ENCODE measurements at regions not wholly inside any gene's neighbourhood (a gene's known extent, or its start where the extent isn't known, plus 50 kb on each side); places are given as distances from the start of the nearest gene placed in this dataset.

DNA sequence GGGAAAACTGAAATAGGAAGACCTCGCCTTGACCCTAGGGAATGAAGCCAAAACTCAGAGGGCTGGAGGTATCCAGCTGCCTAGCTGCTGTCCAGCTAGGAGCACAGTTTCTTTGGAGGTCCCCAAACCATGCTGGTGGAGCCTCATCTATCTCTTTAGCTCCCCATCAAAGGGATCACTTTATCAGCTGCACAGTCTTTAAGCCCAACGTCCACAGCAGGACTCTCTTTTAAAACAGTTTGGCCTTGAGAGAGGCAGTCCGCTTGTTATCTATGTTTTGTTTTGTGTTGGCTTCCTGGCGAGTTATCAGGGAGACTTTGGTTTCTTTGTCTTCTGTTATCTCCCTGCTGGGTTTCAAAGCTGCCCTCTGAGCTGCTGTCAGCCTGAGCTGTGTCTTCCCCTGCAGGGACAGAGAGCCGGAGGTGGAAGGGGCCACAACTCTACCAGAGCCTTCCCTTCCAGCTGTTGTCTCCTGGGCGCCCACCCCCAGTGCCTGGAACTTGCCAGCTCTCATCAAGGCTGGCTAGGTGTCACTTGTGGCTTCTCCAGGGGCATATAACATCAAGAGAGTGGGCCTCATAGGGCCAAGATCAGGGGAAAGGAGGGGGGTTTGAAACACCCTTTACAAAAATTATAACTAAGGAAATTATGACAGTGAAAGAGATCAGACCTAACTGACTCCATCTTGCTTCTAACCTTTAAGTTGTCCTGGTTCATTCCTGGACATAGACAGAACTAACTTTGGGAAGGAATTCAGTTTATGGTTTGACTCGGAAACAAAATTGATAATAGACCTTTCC lies 61.4 kb upstream of the C15orf39 start (continued):
- TF ChIP-seq ZNF883 (CRISPR knock-in tag; IDR thresholded peaks at IDR 0.05; ENCODE audit: not compliant biosample characterization) (no peak), PRMT3 (CRISPR knock-in tag; IDR thresholded peaks at IDR 0.05; ENCODE audit: borderline replicate concordance, low read depth) (no peak), ZNF720 (CRISPR knock-in tag; IDR thresholded peaks at IDR 0.05) (no peak), ZNF547 (CRISPR knock-in tag; IDR thresholded peaks at IDR 0.05) (0 out of 2 replicates have a peak, but pooled peaks have one; percentile 24), ZFY (CRISPR knock-in tag; IDR thresholded peaks at IDR 0.05) (peak; percentile 43; the same call in 1 of the 2 replicates), SIX1 (CRISPR knock-in tag; IDR thresholded peaks at IDR 0.05; ENCODE audit: borderline replicate concordance) (peak; percentile 81; the same call in 1 of the 2 replicates), RFX1 (IDR thresholded peaks at IDR 0.05) (no peak), GFI1 (CRISPR knock-in tag; IDR thresholded peaks at IDR 0.05; ENCODE audit: borderline replicate concordance) (peak; percentile 89), MTF2 (CRISPR knock-in tag; IDR thresholded peaks at IDR 0.05; ENCODE audit: borderline replicate concordance) (no peak), AHR (CRISPR knock-in tag; IDR thresholded peaks at IDR 0.05) (0 out of 2 replicates have a peak, but pooled peaks have one; percentile 20), GLI4 (CRISPR knock-in tag; IDR thresholded peaks at IDR 0.05; ENCODE audit: borderline replicate concordance) (no peak), CCAR2 (optimal IDR thresholded peaks at IDR 0.05; ENCODE audit: low read depth, low read length) (peak; percentile 55), DNMT3B (CRISPR knock-in tag; conservative IDR thresholded peaks at IDR 0.05) (no peak), ZNF607 (CRISPR knock-in tag; IDR thresholded peaks at IDR 0.05; ENCODE audit: borderline replicate concordance) (no peak)
- TF ChIP-seq, protein P1, sequence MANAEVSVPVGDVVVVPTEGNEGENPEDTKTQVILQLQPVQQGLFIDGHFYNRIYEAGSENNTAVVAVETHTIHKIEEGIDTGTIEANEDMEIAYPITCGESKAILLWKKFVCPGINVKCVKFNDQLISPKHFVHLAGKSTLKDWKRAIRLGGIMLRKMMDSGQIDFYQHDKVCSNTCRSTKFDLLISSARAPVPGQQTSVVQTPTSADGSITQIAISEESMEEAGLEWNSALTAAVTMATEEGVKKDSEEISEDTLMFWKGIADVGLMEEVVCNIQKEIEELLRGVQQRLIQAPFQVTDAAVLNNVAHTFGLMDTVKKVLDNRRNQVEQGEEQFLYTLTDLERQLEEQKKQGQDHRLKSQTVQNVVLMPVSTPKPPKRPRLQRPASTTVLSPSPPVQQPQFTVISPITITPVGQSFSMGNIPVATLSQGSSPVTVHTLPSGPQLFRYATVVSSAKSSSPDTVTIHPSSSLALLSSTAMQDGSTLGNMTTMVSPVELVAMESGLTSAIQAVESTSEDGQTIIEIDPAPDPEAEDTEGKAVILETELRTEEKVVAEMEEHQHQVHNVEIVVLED (CRISPR knock-in tag; IDR thresholded peaks at IDR 0.05; ENCODE audit: borderline replicate concordance), result peak; percentile 57; the same call in 1 of the 2 replicates
- TF ChIP-seq, protein P2, sequence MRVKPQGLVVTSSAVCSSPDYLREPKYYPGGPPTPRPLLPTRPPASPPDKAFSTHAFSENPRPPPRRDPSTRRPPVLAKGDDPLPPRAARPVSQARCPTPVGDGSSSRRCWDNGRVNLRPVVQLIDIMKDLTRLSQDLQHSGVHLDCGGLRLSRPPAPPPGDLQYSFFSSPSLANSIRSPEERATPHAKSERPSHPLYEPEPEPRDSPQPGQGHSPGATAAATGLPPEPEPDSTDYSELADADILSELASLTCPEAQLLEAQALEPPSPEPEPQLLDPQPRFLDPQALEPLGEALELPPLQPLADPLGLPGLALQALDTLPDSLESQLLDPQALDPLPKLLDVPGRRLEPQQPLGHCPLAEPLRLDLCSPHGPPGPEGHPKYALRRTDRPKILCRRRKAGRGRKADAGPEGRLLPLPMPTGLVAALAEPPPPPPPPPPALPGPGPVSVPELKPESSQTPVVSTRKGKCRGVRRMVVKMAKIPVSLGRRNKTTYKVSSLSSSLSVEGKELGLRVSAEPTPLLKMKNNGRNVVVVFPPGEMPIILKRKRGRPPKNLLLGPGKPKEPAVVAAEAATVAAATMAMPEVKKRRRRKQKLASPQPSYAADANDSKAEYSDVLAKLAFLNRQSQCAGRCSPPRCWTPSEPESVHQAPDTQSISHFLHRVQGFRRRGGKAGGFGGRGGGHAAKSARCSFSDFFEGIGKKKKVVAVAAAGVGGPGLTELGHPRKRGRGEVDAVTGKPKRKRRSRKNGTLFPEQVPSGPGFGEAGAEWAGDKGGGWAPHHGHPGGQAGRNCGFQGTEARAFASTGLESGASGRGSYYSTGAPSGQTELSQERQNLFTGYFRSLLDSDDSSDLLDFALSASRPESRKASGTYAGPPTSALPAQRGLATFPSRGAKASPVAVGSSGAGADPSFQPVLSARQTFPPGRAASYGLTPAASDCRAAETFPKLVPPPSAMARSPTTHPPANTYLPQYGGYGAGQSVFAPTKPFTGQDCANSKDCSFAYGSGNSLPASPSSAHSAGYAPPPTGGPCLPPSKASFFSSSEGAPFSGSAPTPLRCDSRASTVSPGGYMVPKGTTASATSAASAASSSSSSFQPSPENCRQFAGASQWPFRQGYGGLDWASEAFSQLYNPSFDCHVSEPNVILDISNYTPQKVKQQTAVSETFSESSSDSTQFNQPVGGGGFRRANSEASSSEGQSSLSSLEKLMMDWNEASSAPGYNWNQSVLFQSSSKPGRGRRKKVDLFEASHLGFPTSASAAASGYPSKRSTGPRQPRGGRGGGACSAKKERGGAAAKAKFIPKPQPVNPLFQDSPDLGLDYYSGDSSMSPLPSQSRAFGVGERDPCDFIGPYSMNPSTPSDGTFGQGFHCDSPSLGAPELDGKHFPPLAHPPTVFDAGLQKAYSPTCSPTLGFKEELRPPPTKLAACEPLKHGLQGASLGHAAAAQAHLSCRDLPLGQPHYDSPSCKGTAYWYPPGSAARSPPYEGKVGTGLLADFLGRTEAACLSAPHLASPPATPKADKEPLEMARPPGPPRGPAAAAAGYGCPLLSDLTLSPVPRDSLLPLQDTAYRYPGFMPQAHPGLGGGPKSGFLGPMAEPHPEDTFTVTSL (CRISPR knock-in tag; IDR thresholded peaks at IDR 0.05; ENCODE audit: borderline replicate concordance), result peak; percentile 95
- TF ChIP-seq, protein P3, sequence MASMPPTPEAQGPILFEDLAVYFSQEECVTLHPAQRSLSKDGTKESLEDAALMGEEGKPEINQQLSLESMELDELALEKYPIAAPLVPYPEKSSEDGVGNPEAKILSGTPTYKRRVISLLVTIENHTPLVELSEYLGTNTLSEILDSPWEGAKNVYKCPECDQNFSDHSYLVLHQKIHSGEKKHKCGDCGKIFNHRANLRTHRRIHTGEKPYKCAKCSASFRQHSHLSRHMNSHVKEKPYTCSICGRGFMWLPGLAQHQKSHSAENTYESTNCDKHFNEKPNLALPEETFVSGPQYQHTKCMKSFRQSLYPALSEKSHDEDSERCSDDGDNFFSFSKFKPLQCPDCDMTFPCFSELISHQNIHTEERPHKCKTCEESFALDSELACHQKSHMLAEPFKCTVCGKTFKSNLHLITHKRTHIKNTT (CRISPR knock-in tag; IDR thresholded peaks at IDR 0.05), result no peak

Data from HepG2 (cell line).